ENCODE measurements at regions not wholly inside any gene's neighbourhood (a gene's known extent, or its start where the extent isn't known, plus 50 kb on each side); places are given as distances from the start of the nearest gene placed in this dataset.
"Not testable (repeated sequence)": the region's sequence is repeated elsewhere in the genome, so short reads cannot be mapped to it uniquely, and the experiment has no call there.

GRCh38 chr16:61421111-61421510 lies 615.1 kb downstream of the CDH8 start:
- FAIRE-seq: no peak

GRCh38 chr16:61419791-61420190 lies 616.4 kb downstream of the CDH8 start:
- no peak for FAIRE-seq

- not testable (repeated sequence) for FAIRE-seq
These were observed 617.4 kb downstream of the CDH8 start for GRCh38 chr16:61418802-61419201.

GRCh38 chr16:61415126-61415525 lies 621.1 kb downstream of the CDH8 start:
- no peak for FAIRE-seq

- no peak for FAIRE-seq
These were observed 623.2 kb downstream of the CDH8 start for GRCh38 chr16:61413021-61413420.

GRCh38 chr16:61412562-61412961 lies 623.7 kb downstream of the CDH8 start:
- FAIRE-seq: no peak

- FAIRE-seq: no peak
These were observed 626.6 kb downstream of the CDH8 start for GRCh38 chr16:61409604-61410003.

- no peak for FAIRE-seq
These were observed 632.9 kb downstream of the CDH8 start for GRCh38 chr16:61403386-61403785.

- no peak for FAIRE-seq
These were observed 644.3 kb downstream of the CDH8 start for GRCh38 chr16:61391896-61392295.

GRCh38 chr16:61390965-61391637 lies 645.1 kb downstream of the CDH8 start:
- no peak for FAIRE-seq

- FAIRE-seq: no peak
These were observed 650.7 kb downstream of the CDH8 start for GRCh38 chr16:61385392-61386071.

GRCh38 chr16:61382435-61382834 lies 653.8 kb downstream of the CDH8 start:
- no peak for FAIRE-seq

- no peak for FAIRE-seq
These were observed 656.9 kb downstream of the CDH8 start for GRCh38 chr16:61379311-61379710.

- no peak for FAIRE-seq
These were observed 662.2 kb downstream of the CDH8 start for GRCh38 chr16:61374071-61374470.

GRCh38 chr16:61371881-61372280 lies 664.4 kb downstream of the CDH8 start:
- FAIRE-seq: no peak

GRCh38 chr16:61371388-61371787 lies 664.9 kb downstream of the CDH8 start:
- FAIRE-seq: no peak

GRCh38 chr16:61370564-61370963 lies 665.7 kb downstream of the CDH8 start:
- FAIRE-seq: no peak

- FAIRE-seq: no peak
These were observed 670.2 kb downstream of the CDH8 start for GRCh38 chr16:61366006-61366405.

GRCh38 chr16:61364990-61365389 lies 671.2 kb downstream of the CDH8 start:
- no peak for FAIRE-seq

- FAIRE-seq: no peak
These were observed 673.7 kb downstream of the CDH8 start for GRCh38 chr16:61362585-61362984.

- no peak for FAIRE-seq
These were observed 691.4 kb downstream of the CDH8 start for GRCh38 chr16:61344791-61345190.

- FAIRE-seq: no peak
These were observed 703.8 kb downstream of the CDH8 start for GRCh38 chr16:61332461-61332860.

GRCh38 chr16:61324044-61324443 lies 712.2 kb downstream of the CDH8 start:
- FAIRE-seq: no peak

GRCh38 chr16:61323456-61323855 lies 712.8 kb downstream of the CDH8 start:
- no peak for FAIRE-seq

GRCh38 chr16:61320791-61321190 lies 715.4 kb downstream of the CDH8 start:
- FAIRE-seq: no peak

Data from TTC549 (cell line).